Endothelial cell (in vitro differentiated cells): ENCODE measurements at regions not wholly inside any gene's neighbourhood (a gene's known extent, or its start where the extent isn't known, plus 50 kb on each side); places are given as distances from the start of the nearest gene placed in this dataset.

ENCODE experiments used
- DNase-seq: peaks from one replicate; pipeline ENCODE4 v3.0.0; 2021; ENCODE audit warnings: low spot score
- H3K27ac Mint-ChIP-seq: one replicate; pipeline ENCODE4 v1.8.0; 2021; ENCODE audit warnings: mixed read lengths, inconsistent platforms; ENCODE audit not compliant: unreplicated experiment
- H3K27me3 Mint-ChIP-seq: one replicate; pipeline ENCODE4 v1.8.0; 2021; ENCODE audit warnings: mild to moderate bottlenecking, moderate library complexity, mixed read lengths, inconsistent platforms; ENCODE audit not compliant: unreplicated experiment
- H3K36me3 Mint-ChIP-seq: one replicate; pipeline ENCODE4 v1.8.0; 2021; ENCODE audit warnings: mild to moderate bottlenecking, low read depth, mixed read lengths, inconsistent platforms; ENCODE audit not compliant: unreplicated experiment
- H3K4me1 Mint-ChIP-seq: one replicate; pipeline ENCODE4 v1.8.0; 2021; ENCODE audit warnings: mild to moderate bottlenecking, mixed read lengths, inconsistent platforms; ENCODE audit not compliant: unreplicated experiment
- H3K4me3 Mint-ChIP-seq: one replicate; pipeline ENCODE4 v1.8.0; 2021; ENCODE audit warnings: mild to moderate bottlenecking, mixed read lengths, inconsistent platforms; ENCODE audit not compliant: unreplicated experiment
- H3K9me3 Mint-ChIP-seq: one replicate; pipeline ENCODE4 v1.8.0; 2021; ENCODE audit warnings: mixed read lengths, inconsistent platforms; ENCODE audit not compliant: unreplicated experiment
- CTCF ChIP-seq: fragments of 200-600 bp; sonication (generic); IDR thresholded peaks from one replicate; pipeline ENCODE4 v1.5.0; 2021; ENCODE audit warnings: antibody characterized with exemption; ENCODE audit not compliant: unreplicated experiment

DNA sequence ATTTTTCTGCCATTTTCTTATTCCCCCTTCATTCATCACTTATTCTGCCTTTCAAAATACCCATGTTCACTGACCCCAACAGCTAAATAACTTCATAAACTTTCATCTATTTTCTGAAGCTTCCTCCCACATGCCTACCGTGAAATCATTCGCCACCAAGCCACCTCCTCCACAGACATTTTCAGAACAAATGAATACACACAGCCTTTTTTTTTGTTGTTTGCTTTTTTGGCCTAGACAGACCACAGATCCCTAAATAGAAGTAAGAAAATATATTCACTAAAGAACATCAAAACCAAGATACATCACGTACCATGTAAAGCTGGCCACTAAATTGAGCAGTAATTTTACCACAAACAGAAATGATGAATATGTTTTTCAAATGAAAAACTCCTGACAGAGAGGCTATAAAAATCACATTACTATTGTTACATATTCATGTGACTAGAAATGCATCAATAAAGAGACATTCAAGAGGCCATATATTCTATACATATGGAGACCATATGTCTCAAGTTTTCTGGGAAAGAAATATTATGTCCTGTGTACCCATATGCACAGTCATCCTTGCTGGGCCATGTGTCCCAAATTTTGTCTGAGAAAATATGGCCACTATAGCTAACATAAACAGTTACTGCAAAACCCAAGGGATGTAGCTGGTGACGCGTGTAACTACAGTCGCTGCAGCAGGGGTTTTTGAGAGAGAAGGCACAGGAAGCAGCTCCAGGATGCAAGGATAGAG, 200.3 kb downstream of the FBXO15 start:
- no peak for TF ChIP-seq CTCF
- Mint-ChIP-seq H3K4me3 (no peak overlapping the region), H3K27ac (no peak overlapping the region), H3K9me3 (no peaks in the 10 kb centered on the region), H3K4me1 (peaks cover 28% of the 10 kb centered on the region), H3K27me3 (peaks cover 2% of the 10 kb centered on the region), H3K36me3 (no peaks in the 10 kb centered on the region)
- DNase-seq: no peak

DNA sequence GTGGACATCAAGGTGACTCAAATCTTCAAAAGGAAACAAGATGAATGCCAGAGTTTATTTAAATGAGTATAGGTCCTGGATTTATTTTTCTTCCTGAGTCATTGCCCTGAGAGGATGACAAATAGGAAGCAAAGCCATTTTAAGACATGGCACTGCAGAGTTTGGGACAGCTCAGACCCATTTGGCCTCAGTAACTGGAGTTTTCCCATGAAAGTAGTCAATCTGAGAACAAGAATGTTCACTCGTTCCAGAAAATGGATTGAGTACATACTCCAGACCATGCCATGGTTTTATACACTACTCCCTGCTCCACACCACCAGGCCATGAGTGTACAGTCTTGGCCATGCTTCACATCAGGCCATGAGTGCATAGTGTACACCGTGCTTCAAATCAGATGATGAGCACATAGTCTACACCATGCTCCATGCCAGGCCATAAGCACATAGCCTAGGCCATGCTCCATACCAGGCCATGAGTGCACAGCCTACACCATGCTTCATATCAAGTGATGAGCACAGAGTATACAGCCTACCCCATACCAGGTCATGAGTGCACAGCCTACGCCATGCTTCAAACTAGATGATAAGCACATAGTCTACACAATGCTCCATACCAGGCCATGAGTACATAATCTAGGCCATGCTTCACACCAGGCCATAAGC, 202.4 kb downstream of the FBXO15 start:
- Mint-ChIP-seq H3K27me3 (peaks cover 2% of the 10 kb centered on the region), H3K36me3 (no peaks in the 10 kb centered on the region), H3K9me3 (no peaks in the 10 kb centered on the region), H3K4me1 (peaks cover 25% of the 10 kb centered on the region), H3K27ac (no peak overlapping the region), H3K4me3 (no peak overlapping the region)
- no peak for TF ChIP-seq CTCF
- no peak for DNase-seq

DNA sequence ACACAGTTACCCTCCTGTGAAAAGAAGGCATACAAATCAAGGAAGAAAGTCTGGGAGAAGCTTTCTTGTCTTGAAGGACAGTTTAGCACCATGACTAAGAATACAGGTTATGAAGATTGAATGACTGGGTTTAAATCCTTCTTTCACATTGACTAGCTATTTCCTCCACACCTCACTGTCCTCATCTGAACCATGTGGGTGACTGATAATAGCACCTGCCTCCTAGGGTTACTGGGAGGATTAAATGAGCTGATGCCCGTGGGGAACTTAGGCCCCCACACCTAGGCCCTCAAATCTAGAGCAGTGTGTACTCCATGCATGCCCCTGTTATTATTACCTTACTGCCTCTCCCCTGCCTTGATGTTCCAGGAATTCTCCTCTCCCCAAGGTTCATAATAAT, 202.9 kb downstream of the FBXO15 start:
- Mint-ChIP-seq H3K36me3 (no peaks in the 10 kb centered on the region), H3K27ac (no peak overlapping the region), H3K27me3 (peaks cover 2% of the 10 kb centered on the region), H3K4me3 (no peak overlapping the region), H3K4me1 (peaks cover 29% of the 10 kb centered on the region), H3K9me3 (no peaks in the 10 kb centered on the region)
- no peak for TF ChIP-seq CTCF
- no peak for DNase-seq

DNA sequence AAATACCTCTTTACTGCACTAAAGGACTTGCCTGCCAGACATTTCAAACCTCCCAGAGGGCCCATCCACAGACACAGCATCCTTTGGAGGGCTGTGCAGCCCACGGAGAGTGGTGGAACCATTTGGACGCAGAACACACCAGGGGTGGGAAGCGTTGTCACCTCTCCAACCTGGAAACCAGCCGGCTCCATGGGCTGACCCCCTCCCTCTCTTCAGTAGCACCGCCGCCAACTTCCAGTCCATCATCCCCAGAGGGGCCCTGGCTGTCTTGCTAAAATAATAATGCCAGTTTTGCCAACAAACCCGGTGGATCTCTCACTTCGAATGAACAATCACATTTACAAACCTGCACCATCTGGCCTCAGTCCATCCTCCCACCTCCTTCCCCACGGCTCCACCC, 203.9 kb downstream of the FBXO15 start:
- Mint-ChIP-seq H3K4me3 (no peak overlapping the region), H3K27me3 (peaks cover 5% of the 10 kb centered on the region), H3K27ac (no peak overlapping the region), H3K36me3 (no peaks in the 10 kb centered on the region), H3K9me3 (no peaks in the 10 kb centered on the region), H3K4me1 (peaks cover 29% of the 10 kb centered on the region)
- DNase-seq: no peak
- no peak for TF ChIP-seq CTCF

DNA sequence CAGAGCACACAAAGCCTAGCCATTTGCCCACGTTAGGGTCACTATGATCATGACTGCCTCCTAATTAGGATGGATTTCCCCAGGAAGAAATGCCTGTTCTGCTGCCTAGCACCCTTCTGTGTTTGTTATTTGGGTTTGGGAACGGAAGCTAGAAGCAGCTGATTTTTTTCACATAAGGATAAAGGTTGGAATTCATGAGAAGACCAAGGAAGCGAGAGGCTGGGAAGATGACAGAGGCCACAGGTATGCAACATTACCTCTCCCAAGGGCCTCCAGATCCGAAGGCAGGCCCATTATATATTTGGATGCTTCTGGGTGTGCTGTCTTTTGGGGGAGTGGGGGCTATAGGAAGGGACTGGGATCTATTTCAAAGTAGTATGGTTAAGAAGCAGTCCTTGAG, 204.7 kb downstream of the FBXO15 start:
- Mint-ChIP-seq H3K9me3 (no peaks in the 10 kb centered on the region), H3K27ac (no peak overlapping the region), H3K27me3 (peaks cover 5% of the 10 kb centered on the region), H3K4me1 (peaks cover 23% of the 10 kb centered on the region), H3K36me3 (no peaks in the 10 kb centered on the region), H3K4me3 (no peak overlapping the region)
- no peak for TF ChIP-seq CTCF
- DNase-seq: no peak
